OCI-LY7 (cell line): ENCODE measurements at regions not wholly inside any gene's neighbourhood (a gene's known extent, or its start where the extent isn't known, plus 50 kb on each side); places are given as distances from the start of the nearest gene placed in this dataset.

Source experiments
- BruUV-seq: library from RNA; stranded (reverse); fragments of 400-500 nt; replicated peaks from 2 replicates; lab custom pipeline; 2021; lab: Mats Ljungman, UMichigan
- CTCF ChIA-PET: fragments of 300-600 bp; sonication (Branson Sonifier 250); formaldehyde crosslinking; loops from one replicate; lab custom pipeline; 2022; ENCODE audit warnings: antibody characterized with exemption; ENCODE audit not compliant: unreplicated experiment; lab: Charles Lee
- POLR2A ChIA-PET: fragments of 300-600 bp; sonication (Branson Sonifier 250); formaldehyde crosslinking; loops from one replicate; lab custom pipeline; 2022; ENCODE audit warnings: antibody characterized with exemption; lab: Charles Lee
- DNase-seq: peaks from one replicate; pipeline ENCODE4 v3.0.0-alpha.2; 2015; ENCODE audit warnings: low spot score
- H2AFZ ChIP-seq: fragments of 200-600 bp; sonication (generic), shearing (Covaris generic); 2 replicates; pipeline ENCODE4 v1.6.1; 2014; ENCODE audit warnings: mild to moderate bottlenecking, antibody characterized with exemption, low read length, moderate library complexity
- H3K27ac ChIP-seq: fragments of 200-600 bp; sonication (generic); 2 replicates; pipeline ENCODE4 v1.5.1; 2014; ENCODE audit warnings: mixed run types, low read depth, mild to moderate bottlenecking, moderate library complexity, low read length, inconsistent platforms; ENCODE audit not compliant: poor library complexity, severe bottlenecking
- H3K36me3 ChIP-seq: fragments of 200-600 bp; sonication (generic); 2 replicates; pipeline ENCODE4 v1.6.1; 2014; ENCODE audit warnings: mild to moderate bottlenecking, antibody characterized with exemption, low read length, moderate library complexity, mixed read lengths; ENCODE audit not compliant: insufficient read depth
- H3K4me1 ChIP-seq: fragments of 200-600 bp; sonication (generic); 2 replicates; pipeline ENCODE4 v1.5.1; 2014; ENCODE audit warnings: mild to moderate bottlenecking, low read length; ENCODE audit not compliant: insufficient read depth, poor library complexity, severe bottlenecking
- H3K4me2 ChIP-seq: fragments of 200-600 bp; sonication (generic); 2 replicates; pipeline ENCODE4 v1.6.1; 2014; ENCODE audit warnings: mild to moderate bottlenecking, low read length
- H3K4me3 ChIP-seq: fragments of 200-600 bp; sonication (generic); 2 replicates; pipeline ENCODE4 v1.5.1; 2014; ENCODE audit warnings: mild to moderate bottlenecking, low read depth, low read length; ENCODE audit not compliant: poor library complexity, severe bottlenecking
- H3K79me2 ChIP-seq: fragments of 200-600 bp; sonication (generic); 2 replicates; pipeline ENCODE4 v1.6.1; 2016; ENCODE audit warnings: low read depth, mild to moderate bottlenecking, low read length, moderate library complexity, mixed read lengths; ENCODE audit not compliant: insufficient read depth
- H3K9me2 ChIP-seq: fragments of 200-600 bp; sonication (generic); 2 replicates; pipeline ENCODE4 v1.6.1; 2016; ENCODE audit warnings: mild to moderate bottlenecking, low read length, mixed read lengths; ENCODE audit not compliant: insufficient read depth
- H3K9me3 ChIP-seq: fragments of 200-600 bp; sonication (generic); 2 replicates; pipeline ENCODE4 v1.6.1; 2014; ENCODE audit warnings: mild to moderate bottlenecking, mixed run types, low read length, mixed read lengths
- H4K20me1 ChIP-seq: fragments of 200-600 bp; sonication (generic); 2 replicates; pipeline ENCODE4 v1.6.1; 2014; ENCODE audit warnings: mild to moderate bottlenecking, antibody characterized with exemption, low read length, moderate library complexity, mixed read lengths; ENCODE audit not compliant: insufficient read depth
- CTCF ChIP-seq: fragments of 200-600 bp; sonication (generic); conservative IDR thresholded peaks from 2 replicates; pipeline ENCODE4 v1.5.1; 2014; ENCODE audit warnings: mild to moderate bottlenecking, antibody characterized with exemption, low read length, moderate library complexity, mixed read lengths
- EZH2phosphoT487 ChIP-seq: fragments of 200-600 bp; sonication (generic); IDR thresholded peaks from 2 replicates; pipeline ENCODE4 v1.6.1; 2018; ENCODE audit warnings: low read depth, borderline replicate concordance, mild to moderate bottlenecking, mixed run types, antibody characterized with exemption, low read length, moderate library complexity, mixed read lengths
- intact Hi-C: fragments of 100-400 bp; cut with micrococcal nuclease; formaldehyde crosslinking; loops from one replicate; pipeline ENCODE4 v1.10.0; 2022; ENCODE audit not compliant: unreplicated experiment

DNA sequence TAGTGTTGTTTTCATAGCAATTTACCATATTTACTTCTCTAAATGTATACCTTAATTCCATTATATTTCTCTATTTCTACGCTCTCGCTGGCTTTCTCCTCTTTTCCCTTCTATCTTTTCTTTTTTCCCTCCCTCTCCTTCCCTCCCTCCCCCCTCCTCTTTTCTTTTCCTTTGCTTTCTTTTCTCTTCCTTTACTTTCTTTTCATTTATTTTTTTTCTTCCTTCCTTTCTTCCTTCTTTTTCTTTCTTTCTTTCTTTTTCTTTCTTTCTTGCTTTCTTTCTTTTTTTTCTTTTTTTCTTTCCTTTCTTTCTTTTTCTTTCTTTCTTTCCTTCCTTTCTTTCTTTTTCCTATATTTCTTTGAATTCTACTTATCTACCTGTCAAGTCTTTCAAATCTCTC, 533.0 kb upstream of the POT1 start:
- H3K4me2 ChIP-seq, result no peak overlapping the region
- H3K27ac ChIP-seq, result no peak overlapping the region
- TF ChIP-seq CTCF (no peak), EZH2phosphoT487 (no peak)
- intact Hi-C loops, result no loop called here
- BruUV-seq, result no TSS peak
- no peaks in the 10 kb centered on the region for H3K79me2 ChIP-seq
- ChIA-PET CTCF (no interaction called here), POLR2A (interaction anchor here (1.0 kb wide), 1 partner anchor 134 kb away, joined by 7 read pairs; no protein-coding TSS in a partner anchor)
- H3K9me3 ChIP-seq, result no peaks in the 10 kb centered on the region; the same call in 1 of the 2 replicates
- H3K4me3 ChIP-seq, result no peak overlapping the region
- no peaks in the 10 kb centered on the region for H3K4me1 ChIP-seq
- H4K20me1 ChIP-seq, result no peaks in the 10 kb centered on the region
- DNase-seq, result no peak
- H3K9me2 ChIP-seq, result no peaks in the 10 kb centered on the region
- H3K36me3 ChIP-seq, result no peaks in the 10 kb centered on the region
- no peak overlapping the region for H2AFZ ChIP-seq

DNA sequence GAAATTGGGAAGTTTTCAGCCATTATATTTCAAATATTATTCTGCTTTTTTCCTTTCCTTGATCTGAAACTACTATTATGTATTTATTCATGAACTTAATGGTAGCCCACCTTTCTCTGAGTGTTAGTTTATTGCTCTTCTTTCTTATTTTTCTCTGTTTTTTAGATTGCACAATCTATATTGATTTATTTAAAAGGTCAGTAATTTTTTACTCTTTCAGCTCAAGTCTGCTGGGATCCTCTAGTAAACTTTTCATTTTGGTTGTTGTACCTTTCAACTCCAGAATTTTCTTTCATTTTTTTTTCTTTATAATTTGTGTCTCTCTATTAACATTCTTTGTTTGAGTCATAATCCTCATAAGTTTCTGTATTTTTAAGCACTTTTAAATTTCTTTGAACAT, 529.4 kb upstream of the POT1 start:
- H2AFZ ChIP-seq, result no peak overlapping the region
- POLR2A ChIA-PET, result no interaction called here
- no peaks in the 10 kb centered on the region for H3K79me2 ChIP-seq
- H3K9me2 ChIP-seq, result no peaks in the 10 kb centered on the region
- DNase-seq, result no peak
- H3K27ac ChIP-seq, result no peak overlapping the region
- H3K9me3 ChIP-seq, result no peaks in the 10 kb centered on the region; the same call in 1 of the 2 replicates
- H3K4me2 ChIP-seq, result no peak overlapping the region
- H3K4me3 ChIP-seq, result no peak overlapping the region
- H3K4me1 ChIP-seq, result no peaks in the 10 kb centered on the region
- CTCF ChIA-PET, result no interaction called here
- intact Hi-C loops, result no loop called here
- no peaks in the 10 kb centered on the region for H4K20me1 ChIP-seq
- TF ChIP-seq CTCF (no peak), EZH2phosphoT487 (no peak)
- no TSS peak for BruUV-seq
- no peaks in the 10 kb centered on the region for H3K36me3 ChIP-seq

DNA sequence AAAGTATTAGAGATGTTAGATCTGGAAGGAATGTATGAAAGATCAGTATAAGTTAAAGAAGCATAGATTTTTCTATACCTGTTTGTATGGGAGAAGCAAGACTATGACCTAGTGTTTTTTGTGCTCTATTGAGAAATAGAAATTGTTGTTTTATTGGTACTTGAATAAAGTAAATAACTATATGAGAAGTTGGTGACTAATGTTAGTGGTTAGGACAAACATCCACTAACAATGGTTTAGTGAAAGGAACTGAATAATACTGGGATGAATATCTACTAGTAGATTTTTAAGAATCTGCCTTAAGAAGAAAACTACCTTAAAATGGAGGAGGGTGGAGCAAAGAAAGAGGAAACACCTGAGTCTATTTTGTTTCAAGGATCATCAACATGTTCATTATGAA, 521.1 kb upstream of the POT1 start:
- BruUV-seq, result no TSS peak
- intact Hi-C loops, result no loop called here
- Histone ChIP-seq H3K4me3 (no peak overlapping the region), H3K9me2 (no peaks in the 10 kb centered on the region), H2AFZ (no peak overlapping the region), H3K9me3 (no peaks in the 10 kb centered on the region), H3K4me2 (no peak overlapping the region), H3K36me3 (no peaks in the 10 kb centered on the region), H3K79me2 (no peaks in the 10 kb centered on the region), H4K20me1 (no peaks in the 10 kb centered on the region), H3K27ac (no peak overlapping the region), H3K4me1 (no peaks in the 10 kb centered on the region)
- TF ChIP-seq CTCF (no peak), EZH2phosphoT487 (no peak)
- ChIA-PET POLR2A (no interaction called here), CTCF (no interaction called here)
- no peak for DNase-seq
